ENCODE measurements at regions not wholly inside any gene's neighbourhood (a gene's known extent, or its start where the extent isn't known, plus 50 kb on each side); places are given as distances from the start of the nearest gene placed in this dataset.
"Not testable (repeated sequence)": the region's sequence is repeated elsewhere in the genome, so short reads cannot be mapped to it uniquely, and the experiment has no call there.

DNA sequence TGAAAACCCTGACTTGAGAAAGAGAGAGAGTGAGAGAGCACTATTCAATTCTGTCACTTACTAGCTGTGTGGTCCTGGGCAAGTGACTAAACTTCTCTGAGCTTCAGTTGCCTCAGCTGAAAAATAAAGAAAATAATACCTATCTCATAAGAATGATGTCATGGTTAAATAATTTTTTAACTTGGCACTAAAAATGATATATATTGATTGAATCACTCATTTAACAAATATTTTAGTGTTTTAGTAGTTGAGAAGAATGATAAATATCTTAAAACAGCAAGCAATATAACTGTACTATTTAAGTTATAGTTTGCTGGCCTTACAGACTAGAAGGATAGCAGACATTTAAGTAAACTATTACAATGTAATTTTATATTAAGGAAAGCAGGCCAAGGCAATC lies 764.2 kb downstream of the DIAPH3 start (continued):
- TF ChIP-seq FOXA2 (IDR thresholded peaks at IDR 0.05), result no peak

- H3K9me3 ChIP-seq (ENCODE audit: control insufficient read depth in 4 of 4, low read length in 3 of 4), result no peaks in the 10 kb centered on the region
- TF ChIP-seq HNF4A (conservative IDR thresholded peaks at IDR 0.05), result no peak
- no peak overlapping the region for H3K4me3 ChIP-seq (ENCODE audit: low read depth in 1 of 3, low read length in 3 of 3)
- no peak overlapping the region for H3K9ac ChIP-seq (ENCODE audit: low read depth in 1 of 2, low read length in 2 of 2)
- no peak for DNase-seq (ENCODE audit: low spot score)
- no peaks in the 10 kb centered on the region for H3K36me3 ChIP-seq (ENCODE audit: control insufficient read depth in 4 of 4, insufficient read depth in 3 of 4, low read depth in 1 of 4, low read length in 3 of 4)
- H3K27me3 ChIP-seq (ENCODE audit: control insufficient read depth in 4 of 4, insufficient read depth in 4 of 4, low read length in 3 of 4), result no peaks in the 10 kb centered on the region
- no peaks in the 10 kb centered on the region for H3K4me1 ChIP-seq (ENCODE audit: control insufficient read depth in 4 of 4, insufficient read depth in 4 of 4, low read length in 3 of 4)
- no peak overlapping the region for H3K27ac ChIP-seq (ENCODE audit: low read depth in 1 of 2, low read length in 2 of 2)
These were observed 759.4 kb downstream of the DIAPH3 start for GRCh38 chr13:59404331-59404730.

- not testable (repeated sequence) for H3K4me1 ChIP-seq (ENCODE audit: control insufficient read depth in 4 of 4, insufficient read depth in 4 of 4, low read length in 3 of 4); H3K27me3 ChIP-seq (ENCODE audit: control insufficient read depth in 4 of 4, insufficient read depth in 4 of 4, low read length in 3 of 4); DNase-seq (ENCODE audit: low spot score); H3K36me3 ChIP-seq (ENCODE audit: control insufficient read depth in 4 of 4, insufficient read depth in 3 of 4, low read depth in 1 of 4, low read length in 3 of 4); H3K27ac ChIP-seq (ENCODE audit: low read depth in 1 of 2, low read length in 2 of 2); H3K9me3 ChIP-seq (ENCODE audit: control insufficient read depth in 4 of 4, low read length in 3 of 4); H3K4me3 ChIP-seq (ENCODE audit: low read depth in 1 of 3, low read length in 3 of 3); H3K9ac ChIP-seq (ENCODE audit: low read depth in 1 of 2, low read length in 2 of 2)
- 88% methylated on average over 2 of the region's 2 CpGs for WGBS
These were observed 756.5 kb downstream of the DIAPH3 start for GRCh38 chr13:59407251-59407650.

DNA sequence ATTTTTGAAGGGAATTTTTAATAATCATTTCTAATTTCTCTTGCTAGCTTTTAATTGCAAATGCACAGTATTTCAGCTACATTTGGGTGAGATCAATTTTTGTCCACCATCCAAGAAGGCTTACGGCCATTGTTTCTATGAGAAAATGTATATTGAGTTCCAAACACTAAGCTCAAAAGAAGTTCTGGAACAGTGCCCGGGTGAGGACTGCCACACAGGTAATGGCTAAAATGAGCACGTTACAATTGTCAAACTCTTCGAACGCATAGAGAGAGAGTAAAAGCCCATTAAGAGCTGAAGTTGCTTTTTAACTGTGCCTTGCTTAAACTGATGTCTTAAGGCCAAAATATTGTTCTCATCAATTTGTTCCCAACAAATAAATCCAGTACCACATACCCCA lies 755.0 kb downstream of the DIAPH3 start:
- no peaks in the 10 kb centered on the region for H3K27me3 ChIP-seq (ENCODE audit: control insufficient read depth in 4 of 4, insufficient read depth in 4 of 4, low read length in 3 of 4)

More for the DNA sequence above, 755.0 kb downstream of the DIAPH3 start:
- no peaks in the 10 kb centered on the region for H3K36me3 ChIP-seq (ENCODE audit: control insufficient read depth in 4 of 4, insufficient read depth in 3 of 4, low read depth in 1 of 4, low read length in 3 of 4)
- H3K4me3 ChIP-seq (ENCODE audit: low read depth in 1 of 3, low read length in 3 of 3), result no peak overlapping the region
- no peak overlapping the region for H3K9ac ChIP-seq (ENCODE audit: low read depth in 1 of 2, low read length in 2 of 2)
- 90% methylated on average over 5 of the region's 5 CpGs for WGBS
- H3K27ac ChIP-seq (ENCODE audit: low read depth in 1 of 2, low read length in 2 of 2), result no peak overlapping the region
- no peak for DNase-seq (ENCODE audit: low spot score)
- H3K4me1 ChIP-seq (ENCODE audit: control insufficient read depth in 4 of 4, insufficient read depth in 4 of 4, low read length in 3 of 4), result no peaks in the 10 kb centered on the region
- H3K9me3 ChIP-seq (ENCODE audit: control insufficient read depth in 4 of 4, low read length in 3 of 4), result no peaks in the 10 kb centered on the region
- TF ChIP-seq ATF3 (IDR thresholded peaks at IDR 0.05) (no peak), FOXA1 (IDR thresholded peaks at IDR 0.05) (no peak), YY1 (IDR thresholded peaks at IDR 0.05) (no peak), FOXA2 (IDR thresholded peaks at IDR 0.05) (no peak), JUND (IDR thresholded peaks at IDR 0.05) (no peak), NR2F2 (IDR thresholded peaks at IDR 0.05) (no peak), RXRA (IDR thresholded peaks at IDR 0.05) (no peak), TAF1 (conservative IDR thresholded peaks at IDR 0.05) (no peak), SP1 (IDR thresholded peaks at IDR 0.05) (no peak), HNF4A (conservative IDR thresholded peaks at IDR 0.05) (no peak), HNF4G (IDR thresholded peaks at IDR 0.05) (no peak), RAD21 (IDR thresholded peaks at IDR 0.05) (no peak), ZBTB33 (IDR thresholded peaks at IDR 0.05) (no peak), CTCF (IDR thresholded peaks at IDR 0.05; ENCODE audit: low read depth, low read length, missing input control) (no peak), MAX (IDR thresholded peaks at IDR 0.05) (no peak), GABPA (IDR thresholded peaks at IDR 0.05 in 1 of 2, conservative IDR thresholded peaks at IDR 0.05 in 1 of 2) (no peak), EGR1 (IDR thresholded peaks at IDR 0.05; ENCODE audit: low read depth in 2 of 2) (no peak)
- TF ChIP-seq, protein P1, sequence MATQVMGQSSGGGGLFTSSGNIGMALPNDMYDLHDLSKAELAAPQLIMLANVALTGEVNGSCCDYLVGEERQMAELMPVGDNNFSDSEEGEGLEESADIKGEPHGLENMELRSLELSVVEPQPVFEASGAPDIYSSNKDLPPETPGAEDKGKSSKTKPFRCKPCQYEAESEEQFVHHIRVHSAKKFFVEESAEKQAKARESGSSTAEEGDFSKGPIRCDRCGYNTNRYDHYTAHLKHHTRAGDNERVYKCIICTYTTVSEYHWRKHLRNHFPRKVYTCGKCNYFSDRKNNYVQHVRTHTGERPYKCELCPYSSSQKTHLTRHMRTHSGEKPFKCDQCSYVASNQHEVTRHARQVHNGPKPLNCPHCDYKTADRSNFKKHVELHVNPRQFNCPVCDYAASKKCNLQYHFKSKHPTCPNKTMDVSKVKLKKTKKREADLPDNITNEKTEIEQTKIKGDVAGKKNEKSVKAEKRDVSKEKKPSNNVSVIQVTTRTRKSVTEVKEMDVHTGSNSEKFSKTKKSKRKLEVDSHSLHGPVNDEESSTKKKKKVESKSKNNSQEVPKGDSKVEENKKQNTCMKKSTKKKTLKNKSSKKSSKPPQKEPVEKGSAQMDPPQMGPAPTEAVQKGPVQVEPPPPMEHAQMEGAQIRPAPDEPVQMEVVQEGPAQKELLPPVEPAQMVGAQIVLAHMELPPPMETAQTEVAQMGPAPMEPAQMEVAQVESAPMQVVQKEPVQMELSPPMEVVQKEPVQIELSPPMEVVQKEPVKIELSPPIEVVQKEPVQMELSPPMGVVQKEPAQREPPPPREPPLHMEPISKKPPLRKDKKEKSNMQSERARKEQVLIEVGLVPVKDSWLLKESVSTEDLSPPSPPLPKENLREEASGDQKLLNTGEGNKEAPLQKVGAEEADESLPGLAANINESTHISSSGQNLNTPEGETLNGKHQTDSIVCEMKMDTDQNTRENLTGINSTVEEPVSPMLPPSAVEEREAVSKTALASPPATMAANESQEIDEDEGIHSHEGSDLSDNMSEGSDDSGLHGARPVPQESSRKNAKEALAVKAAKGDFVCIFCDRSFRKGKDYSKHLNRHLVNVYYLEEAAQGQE (IDR thresholded peaks at IDR 0.05), result no peak
